ENCODE measurements at regions not wholly inside any gene's neighbourhood (a gene's known extent, or its start where the extent isn't known, plus 50 kb on each side); places are given as distances from the start of the nearest gene placed in this dataset.
"Not testable (repeated sequence)": the region's sequence is repeated elsewhere in the genome, so short reads cannot be mapped to it uniquely, and the experiment has no call there.

DNA sequence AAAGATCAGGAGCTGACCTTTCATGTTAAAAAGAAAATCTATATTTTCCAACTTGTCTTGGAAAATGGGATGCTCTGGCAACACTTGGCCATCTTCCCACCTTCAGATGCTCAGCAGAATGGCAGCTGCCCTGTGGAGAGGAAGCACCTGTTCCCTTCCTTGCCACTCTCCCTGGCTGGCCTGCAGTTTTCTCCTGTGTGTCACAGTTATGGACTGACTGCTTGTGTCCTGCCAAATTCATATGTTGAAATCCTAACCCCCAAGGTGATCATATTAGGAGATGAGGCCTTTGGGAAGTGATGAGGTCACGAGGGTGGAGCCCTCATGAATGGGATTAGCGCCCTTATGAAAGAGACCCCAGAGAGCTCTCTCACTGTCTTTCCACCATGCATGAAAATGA, 97.0 kb upstream of the PLGLB2 start:
- not testable (repeated sequence) for DNase-seq (ENCODE audit: low read depth in 1 of 2, low spot score in 1 of 2); H3K27me3 ChIP-seq; H3K27ac ChIP-seq; H3K9me3 ChIP-seq (ENCODE audit: low read depth); H3K4me1 ChIP-seq (ENCODE audit: low read depth); H3K36me3 ChIP-seq; H3K4me3 ChIP-seq

DNA sequence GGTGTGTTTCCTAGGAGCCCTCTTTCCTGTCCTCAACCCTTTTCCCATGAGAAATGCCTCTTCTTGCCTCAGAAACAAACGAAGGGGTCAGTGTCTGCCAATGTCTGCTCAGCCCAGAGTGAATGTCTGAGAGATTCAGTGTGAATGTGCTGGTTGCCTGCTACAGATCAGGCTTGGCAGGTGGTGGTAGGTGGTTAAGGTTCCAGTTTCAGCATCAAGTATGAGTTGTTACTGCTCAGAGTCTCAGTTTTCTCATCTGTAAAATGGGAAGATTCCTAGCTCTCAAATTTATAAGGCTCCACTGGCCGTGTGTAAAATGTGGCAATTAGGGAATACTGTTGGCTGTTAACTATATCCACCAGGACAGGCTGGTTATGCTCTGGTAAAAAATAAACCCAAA, 96.3 kb upstream of the PLGLB2 start:
- not testable (repeated sequence) for H3K27ac ChIP-seq; DNase-seq (ENCODE audit: low read depth in 1 of 2, low spot score in 1 of 2); H3K4me3 ChIP-seq; H3K27me3 ChIP-seq; H3K9me3 ChIP-seq (ENCODE audit: low read depth); H3K36me3 ChIP-seq; H3K4me1 ChIP-seq (ENCODE audit: low read depth)

DNA sequence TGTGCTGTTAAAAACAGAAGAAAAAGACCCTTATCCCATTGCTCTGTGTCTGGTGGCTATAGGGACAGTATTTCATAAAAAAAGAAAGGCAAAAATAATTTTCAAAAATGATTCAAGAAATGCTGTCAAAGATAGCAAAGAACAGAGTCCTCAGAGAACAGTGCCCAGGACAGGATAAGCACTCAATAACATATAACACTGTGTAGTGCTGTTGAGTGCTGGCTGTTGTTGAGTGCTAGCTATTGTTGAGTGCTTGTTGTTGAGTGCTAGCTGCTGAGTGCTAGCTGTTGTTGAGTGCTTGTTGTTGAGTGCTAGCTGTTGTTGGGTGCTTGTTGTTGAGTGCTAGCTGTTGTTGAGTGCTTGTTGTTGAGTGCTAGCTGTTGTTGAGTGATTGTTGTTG, 94.5 kb upstream of the PLGLB2 start:
- H3K9me3 ChIP-seq (ENCODE audit: low read depth); DNase-seq (ENCODE audit: low read depth in 1 of 2, low spot score in 1 of 2); H3K27me3 ChIP-seq; H3K27ac ChIP-seq; H3K4me1 ChIP-seq (ENCODE audit: low read depth); H3K4me3 ChIP-seq; H3K36me3 ChIP-seq: not testable (repeated sequence)

DNA sequence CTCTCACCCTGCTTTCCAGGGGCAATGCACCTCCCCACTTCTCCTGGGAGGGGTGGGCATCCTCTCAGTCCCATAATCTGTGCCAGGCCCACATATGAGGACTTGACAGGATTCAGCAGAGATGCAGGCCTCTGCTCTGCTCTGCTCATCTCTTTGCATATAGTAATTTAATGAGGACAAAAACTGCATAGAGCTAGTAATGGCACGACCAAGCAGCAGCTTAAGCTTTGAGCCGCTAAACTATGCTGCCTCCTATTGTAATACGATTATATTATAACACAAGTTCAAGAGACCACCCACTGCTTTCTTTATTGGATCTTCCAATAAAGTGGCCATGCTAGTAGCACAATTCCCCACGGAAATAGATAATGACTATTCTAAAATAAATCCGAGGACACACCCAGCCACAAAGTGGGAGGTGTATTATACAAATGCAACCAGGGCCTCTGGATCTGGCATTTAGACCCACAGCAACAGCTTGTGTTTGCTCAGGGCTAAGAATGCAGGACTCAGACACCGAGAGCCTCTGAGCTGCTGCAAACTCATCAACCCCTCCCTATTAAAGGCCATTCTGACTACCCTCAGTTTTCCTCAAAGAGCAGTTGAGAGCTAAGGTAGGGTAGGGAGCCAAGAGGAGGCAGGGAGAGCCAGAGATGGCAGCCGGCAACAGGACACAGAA, 93.6 kb upstream of the PLGLB2 start:
- not testable (repeated sequence) for H3K4me3 ChIP-seq; H3K9me3 ChIP-seq (ENCODE audit: low read depth); H3K4me1 ChIP-seq (ENCODE audit: low read depth); H3K36me3 ChIP-seq; DNase-seq (ENCODE audit: low read depth in 1 of 2, low spot score in 1 of 2); H3K27me3 ChIP-seq; H3K27ac ChIP-seq

DNA sequence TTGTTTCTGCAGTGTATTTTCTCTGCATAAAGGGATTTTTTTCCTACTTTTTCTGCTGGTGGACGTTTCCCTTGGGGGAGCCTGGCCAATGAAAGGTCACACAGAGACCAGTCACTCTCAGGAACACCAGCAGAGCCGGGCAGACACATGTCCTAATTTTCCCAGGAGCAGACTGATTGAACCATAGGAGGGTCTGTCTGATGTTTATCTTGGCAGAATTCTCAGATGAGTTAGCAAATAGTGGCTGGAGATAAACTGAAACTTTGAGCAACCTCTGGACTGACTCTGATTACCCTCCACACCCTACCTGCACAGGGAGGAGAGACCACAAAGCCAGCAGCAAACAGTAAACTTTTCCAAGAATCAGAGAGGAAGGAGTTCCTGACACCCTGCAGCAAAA, 90.0 kb upstream of the PLGLB2 start:
- not testable (repeated sequence) for DNase-seq (ENCODE audit: low read depth in 1 of 2, low spot score in 1 of 2); H3K9me3 ChIP-seq (ENCODE audit: low read depth); H3K27me3 ChIP-seq; H3K27ac ChIP-seq; H3K4me3 ChIP-seq; H3K4me1 ChIP-seq (ENCODE audit: low read depth); H3K36me3 ChIP-seq

GRCh38 chr2:87658357-87658756, 89.5 kb upstream of the PLGLB2 start:
- H3K36me3 ChIP-seq, H3K27ac ChIP-seq: not testable (repeated sequence)

GRCh38 chr2:87658976-87659375, 88.9 kb upstream of the PLGLB2 start:
- not testable (repeated sequence) for H3K36me3 ChIP-seq; DNase-seq (ENCODE audit: low read depth in 1 of 2, low spot score in 1 of 2); H3K4me3 ChIP-seq; H3K9me3 ChIP-seq (ENCODE audit: low read depth); H3K27me3 ChIP-seq; H3K4me1 ChIP-seq (ENCODE audit: low read depth); H3K27ac ChIP-seq

More at GRCh38 chr2:87658357-87658756, 89.5 kb upstream of the PLGLB2 start:
- H3K9me3 ChIP-seq (ENCODE audit: low read depth); H3K4me3 ChIP-seq; H3K27me3 ChIP-seq; DNase-seq (ENCODE audit: low read depth in 1 of 2, low spot score in 1 of 2); H3K4me1 ChIP-seq (ENCODE audit: low read depth): not testable (repeated sequence)

- H3K9me3 ChIP-seq (ENCODE audit: low read depth); H3K4me3 ChIP-seq; DNase-seq (ENCODE audit: low read depth in 1 of 2, low spot score in 1 of 2); H3K4me1 ChIP-seq (ENCODE audit: low read depth); H3K36me3 ChIP-seq; H3K27me3 ChIP-seq; H3K27ac ChIP-seq: not testable (repeated sequence)
Observed at GRCh38 chr2:87660164-87660563, 87.7 kb upstream of the PLGLB2 start.

GRCh38 chr2:87662316-87663290, 85.3 kb upstream of the PLGLB2 start:
- H3K36me3 ChIP-seq; H3K4me3 ChIP-seq; H3K9me3 ChIP-seq (ENCODE audit: low read depth); H3K27ac ChIP-seq; H3K4me1 ChIP-seq (ENCODE audit: low read depth); H3K27me3 ChIP-seq; DNase-seq (ENCODE audit: low read depth in 1 of 2, low spot score in 1 of 2): not testable (repeated sequence)

DNA sequence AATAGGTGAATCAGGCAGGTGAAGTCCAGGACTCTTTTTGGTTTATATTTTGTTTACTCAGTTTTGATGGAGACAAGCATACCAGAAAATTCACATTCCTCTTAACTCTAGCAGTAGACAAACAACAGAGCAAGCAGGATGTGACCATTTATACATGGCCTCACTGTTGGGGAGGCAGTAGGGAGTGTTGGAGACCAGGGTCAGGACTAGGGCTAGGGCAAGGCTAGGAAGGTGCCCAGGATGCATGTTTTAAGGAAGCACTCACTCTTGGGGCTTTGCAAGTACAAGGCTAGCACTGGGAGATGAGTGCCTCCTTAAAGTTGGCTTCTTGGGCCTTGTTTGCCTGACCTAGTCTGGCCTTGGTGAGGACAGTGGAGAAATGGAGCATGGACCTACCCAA, 84.5 kb upstream of the PLGLB2 start:
- not testable (repeated sequence) for H3K27ac ChIP-seq; DNase-seq (ENCODE audit: low read depth in 1 of 2, low spot score in 1 of 2); H3K4me3 ChIP-seq; H3K9me3 ChIP-seq (ENCODE audit: low read depth); H3K36me3 ChIP-seq; H3K27me3 ChIP-seq; H3K4me1 ChIP-seq (ENCODE audit: low read depth)

GRCh38 chr2:87667027-87667426, 80.9 kb upstream of the PLGLB2 start:
- H3K27me3 ChIP-seq; H3K4me3 ChIP-seq; DNase-seq (ENCODE audit: low read depth in 1 of 2, low spot score in 1 of 2); H3K4me1 ChIP-seq (ENCODE audit: low read depth); H3K9me3 ChIP-seq (ENCODE audit: low read depth); H3K27ac ChIP-seq; H3K36me3 ChIP-seq: not testable (repeated sequence)

- H3K36me3 ChIP-seq; H3K4me3 ChIP-seq; H3K27ac ChIP-seq; H3K27me3 ChIP-seq; DNase-seq (ENCODE audit: low read depth in 1 of 2, low spot score in 1 of 2); H3K4me1 ChIP-seq (ENCODE audit: low read depth); H3K9me3 ChIP-seq (ENCODE audit: low read depth): not testable (repeated sequence)
Observed at GRCh38 chr2:87668361-87668760, 79.5 kb upstream of the PLGLB2 start.

DNA sequence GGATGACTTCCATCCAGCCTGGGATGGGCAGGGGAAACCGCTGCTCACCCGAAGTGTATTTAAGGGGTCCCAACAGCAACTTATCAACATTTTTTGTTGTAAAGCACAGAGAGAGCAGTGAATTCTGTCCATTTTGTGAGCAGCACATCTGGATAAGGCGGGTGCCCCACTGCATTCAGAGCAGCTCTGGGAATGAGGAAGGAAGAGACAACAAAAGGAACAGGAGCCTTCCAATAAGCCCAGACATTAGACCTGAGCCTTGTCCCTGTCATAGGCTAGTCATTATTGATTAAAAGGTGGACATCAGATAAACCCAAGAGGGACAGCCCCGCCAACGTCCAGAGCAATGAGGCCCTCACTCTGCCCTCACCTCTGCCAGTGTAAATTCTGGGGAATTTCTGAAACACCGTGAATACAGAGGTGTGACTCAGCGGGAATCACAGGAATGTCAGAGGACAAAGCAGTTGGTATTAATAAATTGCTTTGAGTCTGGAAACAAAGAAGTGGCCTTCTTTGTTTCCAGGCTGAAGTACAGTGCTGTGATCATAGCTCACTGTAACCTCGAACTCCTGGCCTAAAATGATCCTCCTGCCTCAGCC, 78.2 kb upstream of the PLGLB2 start:
- H3K27me3 ChIP-seq; H3K4me1 ChIP-seq (ENCODE audit: low read depth); H3K27ac ChIP-seq; H3K4me3 ChIP-seq; H3K36me3 ChIP-seq; H3K9me3 ChIP-seq (ENCODE audit: low read depth); DNase-seq (ENCODE audit: low read depth in 1 of 2, low spot score in 1 of 2): not testable (repeated sequence)

DNA sequence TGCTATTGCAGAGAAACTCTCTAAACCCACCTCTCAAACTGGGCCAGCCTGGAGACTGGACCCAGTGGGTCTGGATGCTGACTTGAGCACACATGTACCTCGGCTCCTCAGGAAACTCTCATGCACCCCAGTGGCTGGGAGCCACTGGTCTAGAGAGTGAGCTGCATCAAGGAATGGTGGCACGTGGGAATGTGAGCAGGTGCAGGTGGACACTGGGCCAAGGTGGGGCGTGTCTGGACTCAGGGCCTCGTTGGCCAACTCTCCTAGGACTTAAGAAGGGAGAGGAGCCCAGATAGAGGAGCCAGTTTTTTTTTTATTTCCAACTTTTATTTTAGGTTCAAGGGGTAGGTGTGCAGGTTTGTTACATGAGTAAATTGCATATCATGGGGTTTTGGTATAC, 75.5 kb upstream of the PLGLB2 start:
- not testable (repeated sequence) for H3K4me1 ChIP-seq (ENCODE audit: low read depth)

More for the DNA sequence above, 75.5 kb upstream of the PLGLB2 start:
- not testable (repeated sequence) for H3K27ac ChIP-seq; H3K4me3 ChIP-seq; H3K27me3 ChIP-seq; DNase-seq (ENCODE audit: low read depth in 1 of 2, low spot score in 1 of 2); H3K9me3 ChIP-seq (ENCODE audit: low read depth); H3K36me3 ChIP-seq
